ENCODE measurements at regions not wholly inside any gene's neighbourhood (a gene's known extent, or its start where the extent isn't known, plus 50 kb on each side); places are given as distances from the start of the nearest gene placed in this dataset.

GRCh38 chr7:46675456-46675855 is 754.4 kb upstream of the IGFBP3 start:
- Histone ChIP-seq H3K36me3 (ENCODE audit: control insufficient read depth in 4 of 4, insufficient read depth in 3 of 4, low read depth in 1 of 4, low read length in 3 of 4) (no peaks in the 10 kb centered on the region), H3K9ac (ENCODE audit: low read depth in 1 of 2, low read length in 2 of 2) (no peak overlapping the region), H3K4me3 (ENCODE audit: low read depth in 1 of 3, low read length in 3 of 3) (no peak overlapping the region), H3K27ac (ENCODE audit: low read depth in 1 of 2, low read length in 2 of 2) (no peak overlapping the region), H3K27me3 (ENCODE audit: control insufficient read depth in 4 of 4, insufficient read depth in 4 of 4, low read length in 3 of 4) (no peaks in the 10 kb centered on the region), H3K4me1 (ENCODE audit: control insufficient read depth in 4 of 4, insufficient read depth in 4 of 4, low read length in 3 of 4) (no peaks in the 10 kb centered on the region), H3K9me3 (ENCODE audit: control insufficient read depth in 4 of 4, low read length in 3 of 4) (no peaks in the 10 kb centered on the region)
- no peak for TF ChIP-seq ATF3 (IDR thresholded peaks at IDR 0.05)
- TF ChIP-seq MAX (IDR thresholded peaks at IDR 0.05): no peak
- TF ChIP-seq ZBTB33 (IDR thresholded peaks at IDR 0.05): no peak
- no peak for TF ChIP-seq NR2F2 (IDR thresholded peaks at IDR 0.05)
- TF ChIP-seq REST (IDR thresholded peaks at IDR 0.05): no peak
- TF ChIP-seq EGR1 (IDR thresholded peaks at IDR 0.05; ENCODE audit: low read depth in 2 of 2): no peak
- TF ChIP-seq TAF1 (conservative IDR thresholded peaks at IDR 0.05): no peak
- no peak for TF ChIP-seq YY1 (IDR thresholded peaks at IDR 0.05)
- no peak for TF ChIP-seq HNF4G (IDR thresholded peaks at IDR 0.05)
- no peak for TF ChIP-seq FOXA1 (IDR thresholded peaks at IDR 0.05)
- TF ChIP-seq JUND (IDR thresholded peaks at IDR 0.05): no peak
- TF ChIP-seq FOXA2 (IDR thresholded peaks at IDR 0.05): no peak
- TF ChIP-seq RAD21 (IDR thresholded peaks at IDR 0.05): no peak
- TF ChIP-seq GABPA (IDR thresholded peaks at IDR 0.05 in 1 of 2, conservative IDR thresholded peaks at IDR 0.05 in 1 of 2): no peak
- no peak for TF ChIP-seq HNF4A (conservative IDR thresholded peaks at IDR 0.05)
- no peak for TF ChIP-seq RXRA (IDR thresholded peaks at IDR 0.05)
- no peak for TF ChIP-seq SP1 (IDR thresholded peaks at IDR 0.05)
- WGBS: 93% methylated on average over 4 of the region's 4 CpGs
- DNase-seq (ENCODE audit: low spot score): no peak

GRCh38 chr7:46672861-46673260 is 751.8 kb upstream of the IGFBP3 start:
- DNase-seq (ENCODE audit: low spot score): no peak
- Histone ChIP-seq H3K4me1 (ENCODE audit: control insufficient read depth in 4 of 4, insufficient read depth in 4 of 4, low read length in 3 of 4) (no peaks in the 10 kb centered on the region), H3K27ac (ENCODE audit: low read depth in 1 of 2, low read length in 2 of 2) (no peak overlapping the region), H3K9me3 (ENCODE audit: control insufficient read depth in 4 of 4, low read length in 3 of 4) (no peaks in the 10 kb centered on the region), H3K9ac (ENCODE audit: low read depth in 1 of 2, low read length in 2 of 2) (no peak overlapping the region), H3K27me3 (ENCODE audit: control insufficient read depth in 4 of 4, insufficient read depth in 4 of 4, low read length in 3 of 4) (no peaks in the 10 kb centered on the region), H3K36me3 (ENCODE audit: control insufficient read depth in 4 of 4, insufficient read depth in 3 of 4, low read depth in 1 of 4, low read length in 3 of 4) (no peaks in the 10 kb centered on the region), H3K4me3 (ENCODE audit: low read depth in 1 of 3, low read length in 3 of 3) (no peak overlapping the region)
- TF ChIP-seq FOXA2 (IDR thresholded peaks at IDR 0.05): no peak
- no peak for TF ChIP-seq ZBTB33 (IDR thresholded peaks at IDR 0.05)
- TF ChIP-seq HNF4G (IDR thresholded peaks at IDR 0.05): no peak
- TF ChIP-seq MAX (IDR thresholded peaks at IDR 0.05): no peak
- no peak for TF ChIP-seq ATF3 (IDR thresholded peaks at IDR 0.05)
- TF ChIP-seq CTCF (IDR thresholded peaks at IDR 0.05; ENCODE audit: low read depth, low read length, missing input control): no peak
- no peak for TF ChIP-seq REST (IDR thresholded peaks at IDR 0.05)
- TF ChIP-seq TAF1 (conservative IDR thresholded peaks at IDR 0.05): no peak
- whole genome bisulfite sequencing: 89% methylated on average over 2 of the region's 2 CpGs

Data from liver (tissue), 8 donors.